ENCODE measurements at regions not wholly inside any gene's neighbourhood (a gene's known extent, or its start where the extent isn't known, plus 50 kb on each side); places are given as distances from the start of the nearest gene placed in this dataset.

- no peaks in the 10 kb centered on the region for H3K9me3 ChIP-seq
- TF ChIP-seq CTCF (IDR thresholded peaks at IDR 0.05) (no peak), POLR2A (IDR thresholded peaks at IDR 0.05) (no peak)
- H3K27ac ChIP-seq, result no peak overlapping the region
- no peaks in the 10 kb centered on the region for H3K36me3 ChIP-seq
- no peak overlapping the region for H3K4me3 ChIP-seq
- intact Hi-C loops (cut with DNase I; ENCODE audit: low total_unique reads), result no loop called here
- H3K27me3 ChIP-seq, result no peaks in the 10 kb centered on the region
- no peaks in the 10 kb centered on the region for H3K4me1 ChIP-seq
- DNase-seq, result no peak
These were observed 273.1 kb upstream of the LYPLAL1 start for GRCh38 chr1:218900615-218901014.

GRCh38 chr1:218904416-218904815, 269.3 kb upstream of the LYPLAL1 start:
- no peaks in the 10 kb centered on the region for H3K4me1 ChIP-seq
- TF ChIP-seq POLR2A (IDR thresholded peaks at IDR 0.05), result no peak
- TF ChIP-seq CTCF (IDR thresholded peaks at IDR 0.05), result no peak
- no peak overlapping the region for H3K27ac ChIP-seq
- no peaks in the 10 kb centered on the region for H3K36me3 ChIP-seq
- DNase-seq, result no peak
- intact Hi-C loops (cut with DNase I; ENCODE audit: low total_unique reads), result no loop called here
- no peaks in the 10 kb centered on the region for H3K27me3 ChIP-seq
- H3K4me3 ChIP-seq, result no peak overlapping the region
- H3K9me3 ChIP-seq, result no peaks in the 10 kb centered on the region

- H3K4me3 ChIP-seq, result no peak overlapping the region
- DNase-seq, result no peak
- H3K27me3 ChIP-seq, result no peaks in the 10 kb centered on the region
- H3K36me3 ChIP-seq, result no peaks in the 10 kb centered on the region
- TF ChIP-seq POLR2A (IDR thresholded peaks at IDR 0.05) (no peak), CTCF (IDR thresholded peaks at IDR 0.05) (no peak)
- H3K27ac ChIP-seq, result no peak overlapping the region
- no peaks in the 10 kb centered on the region for H3K4me1 ChIP-seq
- intact Hi-C loops (cut with DNase I; ENCODE audit: low total_unique reads), result no loop called here
- no peaks in the 10 kb centered on the region for H3K9me3 ChIP-seq
These were observed 257.0 kb upstream of the LYPLAL1 start for GRCh38 chr1:218916720-218917119.

GRCh38 chr1:218917656-218918055, 256.0 kb upstream of the LYPLAL1 start:
- H3K4me1 ChIP-seq, result no peaks in the 10 kb centered on the region
- intact Hi-C loops (cut with DNase I; ENCODE audit: low total_unique reads), result no loop called here
- H3K36me3 ChIP-seq, result no peaks in the 10 kb centered on the region
- no peak overlapping the region for H3K4me3 ChIP-seq
- H3K27ac ChIP-seq, result no peak overlapping the region
- no peaks in the 10 kb centered on the region for H3K27me3 ChIP-seq
- H3K9me3 ChIP-seq, result no peaks in the 10 kb centered on the region
- TF ChIP-seq POLR2A (IDR thresholded peaks at IDR 0.05) (no peak), CTCF (IDR thresholded peaks at IDR 0.05) (no peak)
- DNase-seq, result no peak

GRCh38 chr1:218925777-218926176, 247.9 kb upstream of the LYPLAL1 start:
- Histone ChIP-seq H3K36me3 (no peaks in the 10 kb centered on the region), H3K4me3 (no peak overlapping the region), H3K4me1 (no peaks in the 10 kb centered on the region), H3K9me3 (no peaks in the 10 kb centered on the region), H3K27ac (no peak overlapping the region), H3K27me3 (no peaks in the 10 kb centered on the region)
- no peak for DNase-seq
- intact Hi-C loops (cut with DNase I; ENCODE audit: low total_unique reads), result no loop called here
- TF ChIP-seq POLR2A (IDR thresholded peaks at IDR 0.05) (no peak), CTCF (IDR thresholded peaks at IDR 0.05) (no peak)

Data from uterus (tissue), 3 donors.